Liver (tissue), 7 donors: ENCODE measurements at regions not wholly inside any gene's neighbourhood (a gene's known extent, or its start where the extent isn't known, plus 50 kb on each side); places are given as distances from the start of the nearest gene placed in this dataset.

ENCODE experiments used
- DNase-seq: peaks from one replicate; pipeline ENCODE4 v3.0.0-alpha.2; 2017; ENCODE audit warnings: low spot score
- H3K27ac ChIP-seq, 2 donors: one replicate each; pipeline ENCODE4 v1.7.0; 2013; ENCODE audit warnings: inconsistent platforms in 2 of 2, low read length in 2 of 2, control low read depth in 1 of 2, low read depth in 1 of 2, mild to moderate bottlenecking in 1 of 2
- H3K27me3 ChIP-seq, 4 donors: one replicate each; pipeline versions ENCODE4 v1.6.1 to v1.7.0; 2013; ENCODE audit warnings: low read length in 3 of 4, inconsistent platforms in 1 of 4, mild to moderate bottlenecking in 1 of 4, moderate library complexity in 1 of 4; ENCODE audit not compliant: control insufficient read depth in 4 of 4, insufficient read depth in 4 of 4
- H3K36me3 ChIP-seq, 4 donors: one replicate each; pipeline versions ENCODE4 v1.6.1 to v1.7.0; 2013; ENCODE audit warnings: low read length in 3 of 4, mild to moderate bottlenecking in 3 of 4, low read depth in 1 of 4, moderate library complexity in 1 of 4; ENCODE audit not compliant: control insufficient read depth in 4 of 4, insufficient read depth in 3 of 4
- H3K4me1 ChIP-seq, 4 donors: one replicate each; pipeline versions ENCODE4 v1.6.1 to v1.7.0; 2013; ENCODE audit warnings: low read length in 3 of 4, mild to moderate bottlenecking in 3 of 4, moderate library complexity in 1 of 4; ENCODE audit not compliant: control insufficient read depth in 4 of 4, insufficient read depth in 4 of 4
- H3K4me3 ChIP-seq, 3 donors: one replicate each; pipeline versions ENCODE4 v1.6.1 to v1.7.0; 2013; ENCODE audit warnings: low read length in 3 of 3, control low read depth in 1 of 3, low read depth in 1 of 3, mild to moderate bottlenecking in 1 of 3
- H3K9ac ChIP-seq, 2 donors: one replicate each; pipeline ENCODE4 v1.7.0; 2013; ENCODE audit warnings: low read length in 2 of 2, mild to moderate bottlenecking in 2 of 2, moderate library complexity in 2 of 2, control low read depth in 1 of 2, low read depth in 1 of 2
- H3K9me3 ChIP-seq, 4 donors: one replicate each; pipeline versions ENCODE4 v1.6.1 to v1.7.0; 2013; ENCODE audit warnings: low read length in 3 of 4; ENCODE audit not compliant: control insufficient read depth in 4 of 4
- EGR1 ChIP-seq, 2 donors: IDR thresholded peaks; 2 replicates each; pipeline ENCODE4 v1.6.1; 2016 to 2018; ENCODE audit warnings: antibody characterized with exemption in 2 of 2, low read depth in 2 of 2
- FOXA1 ChIP-seq: IDR thresholded peaks from 2 replicates; pipeline ENCODE4 v1.6.1; 2016; ENCODE audit warnings: antibody characterized with exemption
- FOXA2 ChIP-seq: IDR thresholded peaks from 2 replicates; pipeline ENCODE4 v1.6.1; 2016; ENCODE audit warnings: antibody characterized with exemption
- GABPA ChIP-seq, 2 donors: IDR thresholded peaks in 1 of 2; conservative IDR thresholded peaks in 1 of 2; 2 replicates each; pipeline ENCODE4 v1.6.1; 2016; ENCODE audit warnings: antibody characterized with exemption in 2 of 2, mild to moderate bottlenecking in 1 of 2, moderate library complexity in 1 of 2
- HNF4A ChIP-seq, 2 donors: conservative IDR thresholded peaks; 2 replicates each; pipeline ENCODE4 v1.6.1; 2016; ENCODE audit warnings: antibody characterized with exemption in 2 of 2, mild to moderate bottlenecking in 2 of 2
- HNF4G ChIP-seq: IDR thresholded peaks from 2 replicates; pipeline ENCODE4 v1.6.1; 2016; ENCODE audit warnings: antibody characterized with exemption
- JUND ChIP-seq, 2 donors: IDR thresholded peaks; 2 replicates each; pipeline ENCODE4 v1.6.1; 2016; ENCODE audit warnings: antibody characterized with exemption in 2 of 2
- NR2F2 ChIP-seq: IDR thresholded peaks from 2 replicates; pipeline ENCODE4 v1.6.1; 2016; ENCODE audit warnings: antibody characterized with exemption
- RXRA ChIP-seq, 2 donors: IDR thresholded peaks; 2 replicates each; pipeline ENCODE4 v1.6.1; 2017 to 2018; ENCODE audit warnings: antibody characterized with exemption in 2 of 2, mild to moderate bottlenecking in 1 of 2
- SP1 ChIP-seq: IDR thresholded peaks from 2 replicates; pipeline ENCODE4 v1.6.1; 2018; ENCODE audit warnings: antibody characterized with exemption, mild to moderate bottlenecking
- TAF1 ChIP-seq: conservative IDR thresholded peaks from 2 replicates; pipeline ENCODE4 v1.6.1; 2016; ENCODE audit warnings: antibody characterized with exemption, mild to moderate bottlenecking
- YY1 ChIP-seq: IDR thresholded peaks from 2 replicates; pipeline ENCODE4 v1.6.1; 2016; ENCODE audit warnings: antibody characterized with exemption, mild to moderate bottlenecking
- WGBS: extraction: QIAGEN DNeasy Blood & Tissue Kit; methylation state at CpG from one replicate; pipeline ENCODE4 v1.1.7; 2013; 5-methylcytosine and 5-hydroxymethylcytosine counted together
- TF ChIP-seq, protein P1 (sequence below): IDR thresholded peaks from 2 replicates; pipeline ENCODE4 v1.6.1; 2016; ENCODE audit warnings: antibody characterized with exemption, mild to moderate bottlenecking
- TF ChIP-seq, protein P2 (sequence below): IDR thresholded peaks from 2 replicates; pipeline ENCODE4 v1.6.1; 2016; ENCODE audit warnings: antibody characterized with exemption
- TF ChIP-seq, protein P3 (sequence below): IDR thresholded peaks from 2 replicates; pipeline ENCODE4 v1.6.1; 2016; ENCODE audit warnings: antibody characterized with exemption
- donor health status: healthy.
- donor health status: healthy.
- donor health status: healthy.
- donor health status: healthy.

DNA sequence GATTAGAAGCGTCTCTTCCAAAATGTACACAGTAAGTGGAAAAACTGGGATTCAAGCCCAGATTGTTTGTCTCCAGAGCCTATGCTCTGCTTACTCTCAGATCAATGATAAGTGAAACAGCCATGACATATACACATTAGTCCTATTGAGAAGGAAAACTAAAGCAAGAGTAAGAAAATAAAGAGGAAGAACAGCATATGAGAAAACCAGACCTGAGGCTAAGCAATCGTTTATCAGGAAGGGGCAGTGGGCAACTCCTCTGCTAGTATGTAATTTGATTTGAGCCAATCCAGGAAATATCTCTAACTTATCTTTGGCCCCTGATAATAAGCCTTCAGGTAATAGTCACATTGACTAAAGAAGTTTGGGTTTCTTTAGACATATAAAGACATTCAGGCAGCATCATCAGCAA lies 789.9 kb upstream of the C9orf72 start:
- Histone ChIP-seq H3K9ac (no peak overlapping the region), H3K27ac (no peak overlapping the region), H3K9me3 (no peaks in the 10 kb centered on the region), H3K4me1 (no peaks in the 10 kb centered on the region), H3K36me3 (no peaks in the 10 kb centered on the region), H3K4me3 (no peak overlapping the region), H3K27me3 (no peaks in the 10 kb centered on the region)
- WGBS = 30% methylated on average over 2 of the region's 2 CpGs
- no peak for TF ChIP-seq FOXA2
- TF ChIP-seq YY1 = no peak
- TF ChIP-seq GABPA (IDR thresholded peaks at IDR 0.05 in 1 of 2, conservative IDR thresholded peaks at IDR 0.05 in 1 of 2) = no peak
- no peak for TF ChIP-seq JUND (IDR thresholded peaks at IDR 0.05)
- no peak for TF ChIP-seq HNF4G
- no peak for TF ChIP-seq RXRA (IDR thresholded peaks at IDR 0.05)
- TF ChIP-seq, protein P1, sequence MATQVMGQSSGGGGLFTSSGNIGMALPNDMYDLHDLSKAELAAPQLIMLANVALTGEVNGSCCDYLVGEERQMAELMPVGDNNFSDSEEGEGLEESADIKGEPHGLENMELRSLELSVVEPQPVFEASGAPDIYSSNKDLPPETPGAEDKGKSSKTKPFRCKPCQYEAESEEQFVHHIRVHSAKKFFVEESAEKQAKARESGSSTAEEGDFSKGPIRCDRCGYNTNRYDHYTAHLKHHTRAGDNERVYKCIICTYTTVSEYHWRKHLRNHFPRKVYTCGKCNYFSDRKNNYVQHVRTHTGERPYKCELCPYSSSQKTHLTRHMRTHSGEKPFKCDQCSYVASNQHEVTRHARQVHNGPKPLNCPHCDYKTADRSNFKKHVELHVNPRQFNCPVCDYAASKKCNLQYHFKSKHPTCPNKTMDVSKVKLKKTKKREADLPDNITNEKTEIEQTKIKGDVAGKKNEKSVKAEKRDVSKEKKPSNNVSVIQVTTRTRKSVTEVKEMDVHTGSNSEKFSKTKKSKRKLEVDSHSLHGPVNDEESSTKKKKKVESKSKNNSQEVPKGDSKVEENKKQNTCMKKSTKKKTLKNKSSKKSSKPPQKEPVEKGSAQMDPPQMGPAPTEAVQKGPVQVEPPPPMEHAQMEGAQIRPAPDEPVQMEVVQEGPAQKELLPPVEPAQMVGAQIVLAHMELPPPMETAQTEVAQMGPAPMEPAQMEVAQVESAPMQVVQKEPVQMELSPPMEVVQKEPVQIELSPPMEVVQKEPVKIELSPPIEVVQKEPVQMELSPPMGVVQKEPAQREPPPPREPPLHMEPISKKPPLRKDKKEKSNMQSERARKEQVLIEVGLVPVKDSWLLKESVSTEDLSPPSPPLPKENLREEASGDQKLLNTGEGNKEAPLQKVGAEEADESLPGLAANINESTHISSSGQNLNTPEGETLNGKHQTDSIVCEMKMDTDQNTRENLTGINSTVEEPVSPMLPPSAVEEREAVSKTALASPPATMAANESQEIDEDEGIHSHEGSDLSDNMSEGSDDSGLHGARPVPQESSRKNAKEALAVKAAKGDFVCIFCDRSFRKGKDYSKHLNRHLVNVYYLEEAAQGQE = no peak
- TF ChIP-seq EGR1 (IDR thresholded peaks at IDR 0.05; ENCODE audit: low read depth in 2 of 2) = no peak
- TF ChIP-seq, protein P2, sequence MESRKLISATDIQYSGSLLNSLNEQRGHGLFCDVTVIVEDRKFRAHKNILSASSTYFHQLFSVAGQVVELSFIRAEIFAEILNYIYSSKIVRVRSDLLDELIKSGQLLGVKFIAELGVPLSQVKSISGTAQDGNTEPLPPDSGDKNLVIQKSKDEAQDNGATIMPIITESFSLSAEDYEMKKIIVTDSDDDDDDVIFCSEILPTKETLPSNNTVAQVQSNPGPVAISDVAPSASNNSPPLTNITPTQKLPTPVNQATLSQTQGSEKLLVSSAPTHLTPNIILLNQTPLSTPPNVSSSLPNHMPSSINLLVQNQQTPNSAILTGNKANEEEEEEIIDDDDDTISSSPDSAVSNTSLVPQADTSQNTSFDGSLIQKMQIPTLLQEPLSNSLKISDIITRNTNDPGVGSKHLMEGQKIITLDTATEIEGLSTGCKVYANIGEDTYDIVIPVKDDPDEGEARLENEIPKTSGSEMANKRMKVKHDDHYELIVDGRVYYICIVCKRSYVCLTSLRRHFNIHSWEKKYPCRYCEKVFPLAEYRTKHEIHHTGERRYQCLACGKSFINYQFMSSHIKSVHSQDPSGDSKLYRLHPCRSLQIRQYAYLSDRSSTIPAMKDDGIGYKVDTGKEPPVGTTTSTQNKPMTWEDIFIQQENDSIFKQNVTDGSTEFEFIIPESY = no peak
- TF ChIP-seq NR2F2 = no peak
- no peak for TF ChIP-seq SP1
- TF ChIP-seq, protein P3, sequence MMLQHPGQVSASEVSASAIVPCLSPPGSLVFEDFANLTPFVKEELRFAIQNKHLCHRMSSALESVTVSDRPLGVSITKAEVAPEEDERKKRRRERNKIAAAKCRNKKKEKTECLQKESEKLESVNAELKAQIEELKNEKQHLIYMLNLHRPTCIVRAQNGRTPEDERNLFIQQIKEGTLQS = no peak
- TF ChIP-seq FOXA1 = no peak
- TF ChIP-seq TAF1 = no peak
- DNase-seq = no peak

DNA sequence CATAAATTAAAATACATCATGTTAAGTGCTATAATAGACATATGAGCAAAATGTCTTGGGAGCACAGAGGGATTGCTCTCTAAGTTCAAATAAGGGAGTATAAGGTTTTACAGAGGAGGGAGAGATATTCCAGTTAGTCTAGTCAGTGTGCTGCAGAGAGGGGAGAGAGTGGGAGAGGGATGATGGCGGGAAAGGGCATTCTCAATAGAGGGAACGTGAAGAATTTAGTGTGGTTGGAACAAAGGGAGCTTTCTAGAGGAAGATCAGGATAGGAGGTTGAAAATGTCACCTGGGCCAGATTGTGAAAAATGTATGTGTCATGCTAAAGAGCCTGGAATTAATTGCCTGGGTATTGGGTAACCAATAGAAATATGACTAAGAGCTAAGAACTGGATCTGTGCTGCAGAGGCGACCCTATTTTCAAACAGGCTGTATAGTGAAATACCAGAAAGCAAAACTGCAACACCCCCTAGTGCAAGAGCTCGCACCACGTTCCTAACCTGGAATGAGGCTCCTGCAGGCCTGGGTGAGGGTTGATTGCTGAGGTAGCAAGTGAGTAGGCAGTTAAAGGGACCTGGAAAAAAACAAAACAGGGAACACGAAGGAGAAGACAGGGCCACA lies 791.8 kb upstream of the C9orf72 start:
- no peak for TF ChIP-seq HNF4A (conservative IDR thresholded peaks at IDR 0.05)
- 34% methylated on average over 6 of the region's 6 CpGs for WGBS
- Histone ChIP-seq H3K9ac (no peak overlapping the region), H3K9me3 (no peaks in the 10 kb centered on the region), H3K27me3 (no peaks in the 10 kb centered on the region), H3K4me3 (no peak overlapping the region), H3K36me3 (no peaks in the 10 kb centered on the region), H3K4me1 (no peaks in the 10 kb centered on the region), H3K27ac (no peak overlapping the region)
- no peak for DNase-seq
